ENCODE measurements at regions not wholly inside any gene's neighbourhood (a gene's known extent, or its start where the extent isn't known, plus 50 kb on each side); places are given as distances from the start of the nearest gene placed in this dataset.
A peak's percentile ranks its signal among the peaks of the same experiment; 100 is the strongest.

- H3K27ac ChIP-seq, result peak overlapping the region in 3 of 5 donors; percentile 41 to 84 (median 70)
- intact Hi-C loops (cut with DNase I), result no loop called here
- TF ChIP-seq POLR2A (IDR thresholded peaks at IDR 0.05), result no peak
- TF ChIP-seq CTCF (IDR thresholded peaks at IDR 0.05), result no peak
- no peak overlapping the region for H3K4me3 ChIP-seq
- no peaks in the 10 kb centered on the region for H3K27me3 ChIP-seq
- DNase-seq, result peak in 4 of 7 donors; percentile 59 to 72 (median 68)
- H3K9me3 ChIP-seq (replicated peaks in 1 of 3), result no peaks in the 10 kb centered on the region
- H3K36me3 ChIP-seq (replicated peaks in 1 of 2), result no peaks in the 10 kb centered on the region
- peaks cover 47 to 55% of the 10 kb centered on the region in 2 donors for H3K4me1 ChIP-seq (replicated peaks in 1 of 2)
- 52 to 77% (median 62%) methylated on average over 18 to 26 of the region's 26 CpGs for WGBS, 4 donors
Observed at GRCh38 chr16:85302848-85303353, 190.6 kb upstream of the CIBAR2 start.

DNA sequence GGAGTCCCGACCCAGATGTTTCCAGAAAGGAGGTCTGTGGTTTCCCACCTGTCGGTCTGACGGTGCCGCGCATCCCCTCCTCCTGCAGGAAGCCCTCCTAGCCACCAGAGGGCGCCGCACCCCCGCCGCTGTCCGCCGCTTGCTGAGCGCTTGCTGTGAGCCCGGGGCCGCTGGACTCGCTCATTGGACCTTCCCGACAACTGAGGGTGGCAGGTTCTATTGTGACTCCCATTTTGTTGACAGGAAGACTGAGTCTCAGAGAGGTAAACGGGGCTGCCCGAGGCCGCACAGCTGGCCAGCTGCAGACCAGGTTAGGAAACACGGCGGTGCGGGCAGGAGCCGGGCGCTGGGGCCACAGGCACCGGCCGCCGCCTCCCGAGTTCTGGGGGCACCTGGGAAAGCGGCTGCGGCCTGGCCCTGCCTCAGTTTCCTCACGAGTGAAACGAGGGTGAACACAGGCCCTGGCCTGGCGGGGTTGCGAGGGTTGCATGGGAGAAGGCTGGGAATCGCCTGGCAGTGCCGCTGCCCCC lies 191.1 kb upstream of the CIBAR2 start:
- peak overlapping the region in 2 of 5 donors; percentile 70 to 84 for H3K27ac ChIP-seq
- H3K9me3 ChIP-seq (replicated peaks in 1 of 3), result no peaks in the 10 kb centered on the region
- no peak overlapping the region for H3K4me3 ChIP-seq
- H3K4me1 ChIP-seq (replicated peaks in 1 of 2), result peaks cover 49 to 59% of the 10 kb centered on the region in 2 donors
- TF ChIP-seq POLR2A (IDR thresholded peaks at IDR 0.05), result no peak
- peak; percentile 82 to 94 (median 92) for TF ChIP-seq CTCF (IDR thresholded peaks at IDR 0.05)
- no peaks in the 10 kb centered on the region for H3K27me3 ChIP-seq
- H3K36me3 ChIP-seq (replicated peaks in 1 of 2), result no peaks in the 10 kb centered on the region
- DNase-seq, result peak; percentile 66 to 80 (median 71)
- intact Hi-C loops (cut with DNase I), result no loop called here
- WGBS, 4 donors, result 42 to 80% (median 52%) methylated on average over 17 to 36 of the region's 36 CpGs

GRCh38 chr16:85304337-85304736 lies 192.1 kb upstream of the CIBAR2 start:
- WGBS, 4 donors, result 64 to 82% (median 73%) methylated on average over 3 to 9 of the region's 9 CpGs
- Histone ChIP-seq H3K4me1 (replicated peaks in 1 of 2) (peaks cover 49 to 69% of the 10 kb centered on the region in 2 donors), H3K9me3 (replicated peaks in 1 of 3) (no peaks in the 10 kb centered on the region), H3K27ac (no peak overlapping the region), H3K36me3 (replicated peaks in 1 of 2) (no peaks in the 10 kb centered on the region), H3K27me3 (no peaks in the 10 kb centered on the region), H3K4me3 (no peak overlapping the region)
- intact Hi-C loops (cut with DNase I), result no loop called here
- DNase-seq, result no peak
- no peak for TF ChIP-seq CTCF (IDR thresholded peaks at IDR 0.05)

- TF ChIP-seq CTCF (IDR thresholded peaks at IDR 0.05) (no peak), POLR2A (IDR thresholded peaks at IDR 0.05) (peak in 1 of 2 donors; percentile 50)
- intact Hi-C loops (cut with DNase I), result no loop called here
- Histone ChIP-seq H3K27ac (peak overlapping the region in 4 of 5 donors; percentile 11 to 82 (median 62)), H3K27me3 (no peaks in the 10 kb centered on the region), H3K36me3 (replicated peaks in 1 of 2) (no peaks in the 10 kb centered on the region), H3K4me1 (replicated peaks in 1 of 2) (peaks cover 59 to 82% of the 10 kb centered on the region in 2 donors), H3K9me3 (replicated peaks in 1 of 3) (no peaks in the 10 kb centered on the region), H3K4me3 (no peak overlapping the region)
- WGBS, 4 donors, result 42 to 67% (median 53%) methylated on average over 7 to 12 of the region's 12 CpGs
- DNase-seq, result peak; percentile 71 to 96 (median 92)
Observed at GRCh38 chr16:85306071-85306792, 194.0 kb upstream of the CIBAR2 start.
